ENCODE measurements at regions not wholly inside any gene's neighbourhood (a gene's known extent, or its start where the extent isn't known, plus 50 kb on each side); places are given as distances from the start of the nearest gene placed in this dataset.

DNA sequence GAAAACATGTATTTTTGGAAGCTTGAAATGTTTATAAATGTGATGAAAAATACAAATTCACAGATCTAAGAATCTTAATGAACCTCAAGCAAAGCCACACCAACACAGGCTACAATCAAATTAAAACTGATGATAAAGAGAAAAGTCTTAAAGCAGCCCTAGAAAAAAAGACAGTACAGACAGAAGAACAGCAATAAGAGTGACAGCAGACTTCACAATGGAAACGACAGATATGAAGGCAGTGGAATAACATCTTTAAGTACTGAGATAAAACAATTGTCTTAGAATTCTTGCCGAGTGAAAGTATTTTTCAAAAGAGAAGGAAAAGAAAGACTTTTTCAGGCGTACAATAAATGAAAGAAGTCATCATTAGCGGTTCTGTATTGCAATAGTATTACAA is 423.6 kb upstream of the LCORL start:
- 80% methylated on average over 2 of the region's 4 CpGs for WGBS
- H3K27me3 ChIP-seq (ENCODE audit: control insufficient read depth in 1 of 2, insufficient read depth in 1 of 2, low read length in 2 of 2), result no peaks in the 10 kb centered on the region
- no peak overlapping the region for H4K91ac ChIP-seq (ENCODE audit: low read length)
- no peak overlapping the region for H3K18ac ChIP-seq (ENCODE audit: low read depth in 1 of 2, low read length in 2 of 2)
- H3K9me3 ChIP-seq (ENCODE audit: control insufficient read depth, low read length), result peaks cover 27% of the 10 kb centered on the region
- no peak overlapping the region for H3K14ac ChIP-seq (ENCODE audit: low read length in 2 of 2)
- H3K79me1 ChIP-seq (replicated peaks; ENCODE audit: low read length, poor library complexity, severe bottlenecking), result no peaks in the 10 kb centered on the region
- H2AK5ac ChIP-seq (ENCODE audit: low read length, severe bottlenecking), result no peak overlapping the region
- no peak overlapping the region for H2BK5ac ChIP-seq (ENCODE audit: low read depth, low read length, poor library complexity, severe bottlenecking)
- no peak overlapping the region for H3K4me2 ChIP-seq (ENCODE audit: low read length, poor library complexity, severe bottlenecking)
- no peaks in the 10 kb centered on the region for H3K4me1 ChIP-seq (ENCODE audit: control insufficient read depth, insufficient read depth, low read depth, low read length)
- H3K36me3 ChIP-seq (ENCODE audit: control insufficient read depth in 1 of 2, insufficient read depth in 2 of 2, low read depth in 1 of 2, low read length in 2 of 2), result no peaks in the 10 kb centered on the region
- no peak overlapping the region for H3K4ac ChIP-seq (ENCODE audit: low read depth in 1 of 2, low read length in 2 of 2)
- H3K4me3 ChIP-seq (ENCODE audit: insufficient read depth in 1 of 2, low read depth in 1 of 2, low read length in 2 of 2), result no peak overlapping the region
- no peak for DNase-seq
- no peak overlapping the region for H4K8ac ChIP-seq (ENCODE audit: low read length)
- no peak overlapping the region for H3K9ac ChIP-seq (ENCODE audit: low read length)
- no peak overlapping the region for H2BK15ac ChIP-seq (ENCODE audit: low read depth, poor library complexity, severe bottlenecking)
- H2BK120ac ChIP-seq (ENCODE audit: low read depth, low read length), result no peak overlapping the region
- no peak overlapping the region for H2BK12ac ChIP-seq (ENCODE audit: low read length in 2 of 2)
- H2AFZ ChIP-seq (ENCODE audit: low read depth, low read length), result no peak overlapping the region
- H3K27ac ChIP-seq (ENCODE audit: low read length, poor library complexity, severe bottlenecking), result no peak overlapping the region
- H3K23ac ChIP-seq (ENCODE audit: low read length in 2 of 2), result no peak overlapping the region

DNA sequence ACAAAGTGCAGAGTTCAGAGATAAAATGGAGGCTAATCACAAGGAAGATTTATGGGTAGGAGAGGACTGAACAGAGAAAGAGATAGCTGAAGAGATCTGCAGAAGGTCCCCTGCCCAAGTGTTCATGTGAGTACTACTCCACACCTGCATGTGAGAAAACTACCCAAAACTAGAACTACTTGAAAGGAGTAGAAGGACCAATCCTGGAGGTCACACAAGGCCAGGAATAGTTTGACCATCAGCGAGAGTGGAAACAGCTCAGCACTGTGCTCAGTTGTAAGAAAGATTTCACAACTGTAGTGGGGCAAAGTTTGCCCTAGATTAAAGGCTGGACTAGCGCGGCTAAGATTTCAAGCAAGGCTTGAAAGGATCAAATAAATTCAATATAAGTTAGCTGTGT is 422.7 kb upstream of the LCORL start:
- H2BK15ac ChIP-seq (ENCODE audit: low read depth, poor library complexity, severe bottlenecking), result no peak overlapping the region
- peaks cover 27% of the 10 kb centered on the region for H3K9me3 ChIP-seq (ENCODE audit: control insufficient read depth, low read length)
- no peak overlapping the region for H3K4me2 ChIP-seq (ENCODE audit: low read length, poor library complexity, severe bottlenecking)
- no peak overlapping the region for H4K8ac ChIP-seq (ENCODE audit: low read length)
- no peaks in the 10 kb centered on the region for H3K36me3 ChIP-seq (ENCODE audit: control insufficient read depth in 1 of 2, insufficient read depth in 2 of 2, low read depth in 1 of 2, low read length in 2 of 2)
- no peaks in the 10 kb centered on the region for H3K27me3 ChIP-seq (ENCODE audit: control insufficient read depth in 1 of 2, insufficient read depth in 1 of 2, low read length in 2 of 2)
- no peak overlapping the region for H2BK5ac ChIP-seq (ENCODE audit: low read depth, low read length, poor library complexity, severe bottlenecking)
- H3K4ac ChIP-seq (ENCODE audit: low read depth in 1 of 2, low read length in 2 of 2), result no peak overlapping the region
- H3K18ac ChIP-seq (ENCODE audit: low read depth in 1 of 2, low read length in 2 of 2), result no peak overlapping the region
- H3K79me1 ChIP-seq (replicated peaks; ENCODE audit: low read length, poor library complexity, severe bottlenecking), result no peaks in the 10 kb centered on the region
- no peak overlapping the region for H2AFZ ChIP-seq (ENCODE audit: low read depth, low read length)
- no peaks in the 10 kb centered on the region for H3K4me1 ChIP-seq (ENCODE audit: control insufficient read depth, insufficient read depth, low read depth, low read length)
- no peak for DNase-seq
- no peak overlapping the region for H4K91ac ChIP-seq (ENCODE audit: low read length)
- H3K9ac ChIP-seq (ENCODE audit: low read length), result no peak overlapping the region
- no peak overlapping the region for H3K14ac ChIP-seq (ENCODE audit: low read length in 2 of 2)
- 24% methylated on average over 1 of the region's 3 CpGs for WGBS
- H3K27ac ChIP-seq (ENCODE audit: low read length, poor library complexity, severe bottlenecking), result no peak overlapping the region
- H2BK12ac ChIP-seq (ENCODE audit: low read length in 2 of 2), result no peak overlapping the region
- no peak overlapping the region for H2AK5ac ChIP-seq (ENCODE audit: low read length, severe bottlenecking)
- H2BK120ac ChIP-seq (ENCODE audit: low read depth, low read length), result no peak overlapping the region
- no peak overlapping the region for H3K23ac ChIP-seq (ENCODE audit: low read length in 2 of 2)
- H3K4me3 ChIP-seq (ENCODE audit: insufficient read depth in 1 of 2, low read depth in 1 of 2, low read length in 2 of 2), result no peak overlapping the region

DNA sequence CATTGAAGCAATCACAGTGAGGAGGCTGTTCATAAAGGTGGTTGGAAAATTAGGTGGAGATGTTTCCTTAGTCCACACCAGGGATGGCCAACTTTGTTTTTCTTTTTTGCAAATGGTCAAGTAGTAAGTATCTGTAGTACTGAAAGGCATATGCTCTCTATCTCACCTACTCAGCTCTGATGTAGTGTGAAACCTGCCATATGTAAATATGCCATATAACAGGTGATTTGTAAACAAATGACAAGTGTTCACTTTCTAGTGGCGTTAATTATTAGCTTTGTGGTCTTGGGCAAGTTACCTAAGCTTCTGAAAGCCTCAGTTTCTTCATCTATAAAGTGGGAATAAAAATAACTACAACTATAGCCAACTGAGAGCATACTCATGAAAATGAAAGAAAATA is 421.4 kb upstream of the LCORL start:
- no peak overlapping the region for H2AK5ac ChIP-seq (ENCODE audit: low read length, severe bottlenecking)
- H3K18ac ChIP-seq (ENCODE audit: low read depth in 1 of 2, low read length in 2 of 2), result no peak overlapping the region
- no peak overlapping the region for H3K27ac ChIP-seq (ENCODE audit: low read length, poor library complexity, severe bottlenecking)
- no peaks in the 10 kb centered on the region for H3K4me1 ChIP-seq (ENCODE audit: control insufficient read depth, insufficient read depth, low read depth, low read length)
- peaks cover 27% of the 10 kb centered on the region for H3K9me3 ChIP-seq (ENCODE audit: control insufficient read depth, low read length)
- no peaks in the 10 kb centered on the region for H3K79me1 ChIP-seq (replicated peaks; ENCODE audit: low read length, poor library complexity, severe bottlenecking)
- H2BK5ac ChIP-seq (ENCODE audit: low read depth, low read length, poor library complexity, severe bottlenecking), result no peak overlapping the region
- H3K4me3 ChIP-seq (ENCODE audit: insufficient read depth in 1 of 2, low read depth in 1 of 2, low read length in 2 of 2), result no peak overlapping the region
- no CpG with 5 or more reads among the region's 1 CpG for WGBS
- no peak for DNase-seq
- no peak overlapping the region for H3K4ac ChIP-seq (ENCODE audit: low read depth in 1 of 2, low read length in 2 of 2)
- no peak overlapping the region for H3K23ac ChIP-seq (ENCODE audit: low read length in 2 of 2)
- no peaks in the 10 kb centered on the region for H3K36me3 ChIP-seq (ENCODE audit: control insufficient read depth in 1 of 2, insufficient read depth in 2 of 2, low read depth in 1 of 2, low read length in 2 of 2)
- no peaks in the 10 kb centered on the region for H3K27me3 ChIP-seq (ENCODE audit: control insufficient read depth in 1 of 2, insufficient read depth in 1 of 2, low read length in 2 of 2)
- H3K4me2 ChIP-seq (ENCODE audit: low read length, poor library complexity, severe bottlenecking), result no peak overlapping the region
- no peak overlapping the region for H4K91ac ChIP-seq (ENCODE audit: low read length)
- no peak overlapping the region for H2BK12ac ChIP-seq (ENCODE audit: low read length in 2 of 2)
- no peak overlapping the region for H2BK15ac ChIP-seq (ENCODE audit: low read depth, poor library complexity, severe bottlenecking)
- no peak overlapping the region for H3K14ac ChIP-seq (ENCODE audit: low read length in 2 of 2)
- H4K8ac ChIP-seq (ENCODE audit: low read length), result no peak overlapping the region
- H2AFZ ChIP-seq (ENCODE audit: low read depth, low read length), result no peak overlapping the region
- H3K9ac ChIP-seq (ENCODE audit: low read length), result no peak overlapping the region
- no peak overlapping the region for H2BK120ac ChIP-seq (ENCODE audit: low read depth, low read length)

DNA sequence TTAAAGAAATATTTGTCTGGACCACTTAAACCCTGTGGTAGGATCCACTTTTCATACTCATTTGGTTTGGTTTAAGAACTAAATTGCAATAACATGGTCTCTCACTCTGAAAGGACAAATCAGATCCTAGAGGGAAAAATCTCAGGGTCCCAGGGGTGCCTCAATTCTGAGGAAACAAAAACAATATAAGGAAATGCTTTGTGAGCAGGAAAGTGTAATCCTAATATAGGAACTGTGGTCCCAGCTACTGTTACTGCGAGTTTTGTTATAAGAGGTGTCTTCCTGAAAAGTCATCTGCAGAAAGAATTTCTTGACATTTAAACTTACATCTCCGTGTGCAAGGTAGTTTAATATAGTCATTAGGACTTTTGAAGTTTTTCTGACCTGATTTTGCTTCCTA is 420.1 kb upstream of the LCORL start:
- H3K18ac ChIP-seq (ENCODE audit: low read depth in 1 of 2, low read length in 2 of 2), result no peak overlapping the region
- H3K9me3 ChIP-seq (ENCODE audit: control insufficient read depth, low read length), result peaks cover 27% of the 10 kb centered on the region
- no peaks in the 10 kb centered on the region for H3K79me1 ChIP-seq (replicated peaks; ENCODE audit: low read length, poor library complexity, severe bottlenecking)
- no peaks in the 10 kb centered on the region for H3K27me3 ChIP-seq (ENCODE audit: control insufficient read depth in 1 of 2, insufficient read depth in 1 of 2, low read length in 2 of 2)
- H3K4me3 ChIP-seq (ENCODE audit: insufficient read depth in 1 of 2, low read depth in 1 of 2, low read length in 2 of 2), result no peak overlapping the region
- no peak overlapping the region for H4K8ac ChIP-seq (ENCODE audit: low read length)
- H2BK15ac ChIP-seq (ENCODE audit: low read depth, poor library complexity, severe bottlenecking), result no peak overlapping the region
- H2AFZ ChIP-seq (ENCODE audit: low read depth, low read length), result no peak overlapping the region
- H3K4ac ChIP-seq (ENCODE audit: low read depth in 1 of 2, low read length in 2 of 2), result no peak overlapping the region
- no peak overlapping the region for H3K27ac ChIP-seq (ENCODE audit: low read length, poor library complexity, severe bottlenecking)
- DNase-seq, result no peak
- H3K14ac ChIP-seq (ENCODE audit: low read length in 2 of 2), result no peak overlapping the region
- no peak overlapping the region for H2BK5ac ChIP-seq (ENCODE audit: low read depth, low read length, poor library complexity, severe bottlenecking)
- H3K36me3 ChIP-seq (ENCODE audit: control insufficient read depth in 1 of 2, insufficient read depth in 2 of 2, low read depth in 1 of 2, low read length in 2 of 2), result no peaks in the 10 kb centered on the region
- H3K4me1 ChIP-seq (ENCODE audit: control insufficient read depth, insufficient read depth, low read depth, low read length), result no peaks in the 10 kb centered on the region
- no peak overlapping the region for H2BK120ac ChIP-seq (ENCODE audit: low read depth, low read length)
- H3K4me2 ChIP-seq (ENCODE audit: low read length, poor library complexity, severe bottlenecking), result no peak overlapping the region
- no peak overlapping the region for H2AK5ac ChIP-seq (ENCODE audit: low read length, severe bottlenecking)
- H4K91ac ChIP-seq (ENCODE audit: low read length), result no peak overlapping the region
- no peak overlapping the region for H3K23ac ChIP-seq (ENCODE audit: low read length in 2 of 2)
- WGBS, result 60% methylated on average over 1 of the region's 2 CpGs
- no peak overlapping the region for H2BK12ac ChIP-seq (ENCODE audit: low read length in 2 of 2)
- H3K9ac ChIP-seq (ENCODE audit: low read length), result no peak overlapping the region

Measured in mesenchymal stem cell (in vitro differentiated cells and primary cell).